Upper lobe of right lung (tissue), 1 donor: ENCODE measurements at regions not wholly inside any gene's neighbourhood (a gene's known extent, or its start where the extent isn't known, plus 50 kb on each side); places are given as distances from the start of the nearest gene placed in this dataset.

ENCODE experiments used
- ATAC-seq: fragments of 200-7000 bp; cut with Tn5 transposase; one replicate; pipeline ENCODE4 v1.9.1; 2020; ENCODE audit warnings: mild to moderate bottlenecking, moderate library complexity
- DNase-seq: peaks from one replicate; pipeline ENCODE4 v3.0.0-alpha.2; 2020
- H3K27ac ChIP-seq: fragments of 200-600 bp; one replicate; pipeline ENCODE4 v1.8.0; 2022
- H3K27me3 ChIP-seq: fragments of 200-600 bp; one replicate; pipeline ENCODE4 v1.8.0; 2022; ENCODE audit warnings: mild to moderate bottlenecking
- H3K36me3 ChIP-seq: fragments of 200-600 bp; one replicate; pipeline ENCODE4 v1.8.0; 2022
- H3K4me1 ChIP-seq: fragments of 200-600 bp; one replicate; pipeline ENCODE4 v1.8.0; 2022
- H3K4me3 ChIP-seq: fragments of 200-600 bp; one replicate; pipeline ENCODE4 v1.8.0; 2022; ENCODE audit warnings: mild to moderate bottlenecking
- H3K9me3 ChIP-seq: fragments of 200-600 bp; one replicate; pipeline ENCODE4 v1.8.0; 2022
- intact Hi-C: fragments of 100-400 bp; cut with DNase I; formaldehyde crosslinking; loops from one replicate; pipeline ENCODE4 v1.11.0; 2022
- TF ChIP-seq, protein P1 (sequence below): fragments of 200-600 bp; IDR thresholded peaks from one replicate; pipeline ENCODE4 v1.8.0; 2022; ENCODE audit warnings: antibody characterized with exemption
- donor health status: DM: no; HTN: yes; CAD: no; lungs with severe emphysema.

DNA sequence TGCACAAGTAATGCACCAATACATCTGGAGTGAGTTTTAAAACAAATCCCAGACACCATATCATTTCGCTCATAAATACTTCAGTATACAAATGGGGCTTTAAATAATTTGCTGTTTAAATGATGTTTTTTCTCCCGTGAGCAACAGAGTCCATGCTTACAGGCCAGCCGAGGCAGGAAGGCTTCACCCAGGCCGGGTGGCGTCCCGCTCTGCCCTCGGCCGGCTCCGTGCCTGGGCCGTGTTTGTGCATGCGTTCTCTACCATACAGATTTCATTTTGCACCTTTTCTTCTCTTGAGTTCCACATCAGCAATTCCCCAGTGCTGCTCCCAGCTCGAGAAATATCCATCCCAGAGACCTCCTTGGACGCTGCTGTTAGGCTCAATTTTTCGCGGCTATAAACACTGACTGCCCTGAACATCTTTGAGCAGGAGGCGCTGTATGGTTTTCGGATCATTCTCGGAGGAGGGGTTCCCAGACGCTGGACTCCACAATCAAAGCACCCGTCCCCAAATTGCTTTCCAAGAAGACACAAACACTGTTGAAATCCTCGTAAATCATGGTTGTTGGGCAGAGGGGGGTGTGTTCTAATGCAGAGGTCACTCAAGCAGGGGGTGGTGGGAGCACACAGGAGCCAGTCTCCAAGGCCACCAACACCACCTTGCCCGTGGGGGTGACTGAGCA lies 91.6 kb downstream of the MICALL2 start:
- intact Hi-C loops: no loop called here
- H3K27me3 ChIP-seq: peaks cover 60% of the 10 kb centered on the region
- H3K9me3 ChIP-seq: no peaks in the 10 kb centered on the region
- no peak for DNase-seq
- TF ChIP-seq, protein P1, sequence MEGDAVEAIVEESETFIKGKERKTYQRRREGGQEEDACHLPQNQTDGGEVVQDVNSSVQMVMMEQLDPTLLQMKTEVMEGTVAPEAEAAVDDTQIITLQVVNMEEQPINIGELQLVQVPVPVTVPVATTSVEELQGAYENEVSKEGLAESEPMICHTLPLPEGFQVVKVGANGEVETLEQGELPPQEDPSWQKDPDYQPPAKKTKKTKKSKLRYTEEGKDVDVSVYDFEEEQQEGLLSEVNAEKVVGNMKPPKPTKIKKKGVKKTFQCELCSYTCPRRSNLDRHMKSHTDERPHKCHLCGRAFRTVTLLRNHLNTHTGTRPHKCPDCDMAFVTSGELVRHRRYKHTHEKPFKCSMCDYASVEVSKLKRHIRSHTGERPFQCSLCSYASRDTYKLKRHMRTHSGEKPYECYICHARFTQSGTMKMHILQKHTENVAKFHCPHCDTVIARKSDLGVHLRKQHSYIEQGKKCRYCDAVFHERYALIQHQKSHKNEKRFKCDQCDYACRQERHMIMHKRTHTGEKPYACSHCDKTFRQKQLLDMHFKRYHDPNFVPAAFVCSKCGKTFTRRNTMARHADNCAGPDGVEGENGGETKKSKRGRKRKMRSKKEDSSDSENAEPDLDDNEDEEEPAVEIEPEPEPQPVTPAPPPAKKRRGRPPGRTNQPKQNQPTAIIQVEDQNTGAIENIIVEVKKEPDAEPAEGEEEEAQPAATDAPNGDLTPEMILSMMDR: no peak
- no peaks in the 10 kb centered on the region for H3K4me1 ChIP-seq
- no peaks in the 10 kb centered on the region for H3K36me3 ChIP-seq
- ATAC-seq: no peak
- H3K4me3 ChIP-seq: no peak overlapping the region
- no peak overlapping the region for H3K27ac ChIP-seq

DNA sequence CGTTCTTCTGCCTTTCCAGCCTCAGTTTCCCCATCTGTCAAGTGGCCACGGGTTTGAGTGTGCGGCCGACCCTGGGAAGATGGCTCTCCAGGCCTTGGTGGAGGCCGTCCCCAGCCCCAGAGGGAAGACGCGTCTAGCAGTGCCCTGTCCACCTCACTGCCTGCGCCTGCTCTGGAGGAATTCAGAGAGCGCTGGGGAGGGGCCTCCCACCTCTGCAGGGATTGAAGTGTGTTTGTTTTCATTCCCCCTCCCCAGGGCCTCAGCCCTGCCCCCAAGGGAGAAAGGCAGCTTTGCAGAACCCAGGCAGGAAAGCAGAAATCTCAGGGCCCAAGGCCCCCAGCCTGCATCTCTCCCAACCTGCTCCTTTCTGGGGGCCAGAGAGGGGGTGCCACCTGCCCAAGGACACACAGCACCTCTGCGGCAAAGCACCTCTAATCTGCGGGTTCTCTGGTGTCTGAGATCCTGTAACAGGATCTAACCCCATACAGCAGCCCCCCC lies 91.0 kb downstream of the MICALL2 start:
- TF ChIP-seq, protein P1: no peak
- DNase-seq (no peak), ATAC-seq (no peak)
- Histone ChIP-seq H3K27ac (no peak overlapping the region), H3K36me3 (no peaks in the 10 kb centered on the region), H3K4me1 (no peaks in the 10 kb centered on the region), H3K4me3 (no peak overlapping the region), H3K9me3 (no peaks in the 10 kb centered on the region), H3K27me3 (peaks cover 65% of the 10 kb centered on the region)
- intact Hi-C loops: no loop called here

DNA sequence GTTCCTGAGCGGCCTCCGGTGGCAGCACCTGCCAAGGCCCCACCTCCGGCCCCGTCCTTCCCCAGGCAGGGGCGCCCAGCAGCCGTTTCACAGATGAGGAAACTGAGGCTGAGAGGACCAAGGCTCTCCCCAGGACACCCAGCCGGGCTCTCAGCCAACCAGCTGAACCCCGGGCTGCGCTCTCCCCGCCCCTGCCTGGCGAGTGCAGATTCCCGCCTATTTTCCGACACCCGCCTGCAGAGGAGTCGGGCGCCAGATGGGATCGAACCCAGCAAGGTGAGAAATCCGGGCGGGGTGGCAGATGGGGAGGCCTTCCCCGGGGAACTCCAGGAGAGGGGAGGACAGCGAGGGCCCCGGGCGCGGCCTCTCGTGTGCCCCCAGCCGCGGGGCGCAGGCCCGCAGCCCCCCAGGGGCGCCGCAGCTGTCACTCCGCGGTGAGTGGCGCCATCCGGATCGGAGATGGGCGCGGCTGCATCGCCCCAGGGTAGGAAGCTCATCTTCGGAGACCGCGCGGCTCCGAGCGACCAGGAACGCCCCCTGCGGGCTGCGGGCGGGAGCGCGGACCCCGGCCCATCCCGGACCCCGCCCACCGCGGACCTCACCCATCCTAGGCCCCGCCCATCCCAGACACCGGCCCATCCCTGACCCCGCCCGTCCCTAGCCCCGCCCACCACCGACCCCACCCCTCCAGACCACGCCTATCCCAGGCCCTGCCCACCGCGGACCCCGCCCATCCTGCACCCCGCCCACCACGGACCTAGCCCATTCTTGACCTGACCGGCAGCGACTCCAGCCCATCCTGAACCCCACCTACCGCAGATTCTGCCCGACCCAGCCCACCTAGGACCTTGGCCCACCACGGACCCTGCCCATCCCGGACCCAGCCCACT lies 90.3 kb downstream of the MICALL2 start:
- ATAC-seq: peak; percentile 7
- Histone ChIP-seq H3K4me3 (no peak overlapping the region), H3K9me3 (no peaks in the 10 kb centered on the region), H3K4me1 (no peaks in the 10 kb centered on the region), H3K27me3 (peaks cover 71% of the 10 kb centered on the region), H3K27ac (no peak overlapping the region), H3K36me3 (no peaks in the 10 kb centered on the region)
- no peak for DNase-seq
- TF ChIP-seq, protein P1: no peak
- intact Hi-C loops: no loop called here

DNA sequence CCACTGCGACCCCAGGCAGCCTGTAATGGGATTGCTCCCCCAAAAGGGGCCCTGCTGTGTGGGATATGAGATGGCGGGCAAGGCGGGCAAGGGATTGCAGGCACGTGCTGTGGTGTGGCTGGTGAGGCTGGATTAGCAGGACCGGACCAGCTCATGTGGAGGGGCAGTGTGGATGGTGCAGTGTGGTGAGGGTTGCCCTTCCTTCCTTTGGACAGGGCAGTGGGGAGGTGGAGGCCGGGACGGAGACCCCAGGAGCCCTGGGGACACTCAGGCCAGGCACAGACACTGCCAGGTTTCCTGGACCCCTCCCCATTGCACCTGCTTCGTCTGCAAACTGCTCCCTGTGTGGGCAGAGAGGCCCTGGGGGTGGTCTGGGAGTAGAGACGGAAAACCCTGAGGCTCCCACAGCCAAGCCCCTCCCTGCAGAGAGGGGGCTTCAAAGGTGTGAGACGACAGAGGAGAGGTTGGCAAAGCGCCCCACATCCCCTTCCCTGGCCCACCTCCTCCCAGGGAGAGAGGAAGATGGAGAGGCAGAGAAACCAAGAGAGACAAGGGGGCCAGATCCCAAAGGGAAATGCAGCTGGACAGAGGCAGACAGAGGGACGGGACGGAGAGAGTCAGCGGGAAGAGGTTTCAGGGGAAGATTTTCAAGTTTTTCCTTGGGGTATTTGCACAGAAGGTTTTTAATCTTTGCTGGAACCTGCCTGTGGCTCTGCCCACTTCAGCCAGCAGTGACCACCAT lies 89.2 kb downstream of the MICALL2 start:
- no peak overlapping the region for H3K27ac ChIP-seq
- intact Hi-C loops: no loop called here
- H3K27me3 ChIP-seq: peaks cover 76% of the 10 kb centered on the region
- no peaks in the 10 kb centered on the region for H3K36me3 ChIP-seq
- TF ChIP-seq, protein P1: no peak
- no peaks in the 10 kb centered on the region for H3K9me3 ChIP-seq
- no peak overlapping the region for H3K4me3 ChIP-seq
- ATAC-seq (no peak), DNase-seq (no peak)
- no peaks in the 10 kb centered on the region for H3K4me1 ChIP-seq

GRCh38 chr7:1370738-1371137 lies 88.5 kb downstream of the MICALL2 start:
- Histone ChIP-seq H3K27ac (no peak overlapping the region), H3K4me1 (no peaks in the 10 kb centered on the region), H3K4me3 (no peak overlapping the region), H3K27me3 (peaks cover 74% of the 10 kb centered on the region), H3K36me3 (no peaks in the 10 kb centered on the region), H3K9me3 (no peaks in the 10 kb centered on the region)
- no peak for ATAC-seq
- intact Hi-C loops: no loop called here
- TF ChIP-seq, protein P1: no peak
- DNase-seq: no peak
